MM.1S (cell line): ENCODE measurements at regions not wholly inside any gene's neighbourhood (a gene's known extent, or its start where the extent isn't known, plus 50 kb on each side); places are given as distances from the start of the nearest gene placed in this dataset.

Experiments used
- DNase-seq: peaks from one replicate; pipeline ENCODE4 v3.0.0-alpha.2; 2015
- H2AFZ ChIP-seq: fragments of 300-600 bp; sonication (generic); 2 replicates; pipeline ENCODE4 v1.6.0; 2016; ENCODE audit warnings: antibody characterized with exemption, low read length
- H3F3A ChIP-seq: fragments of 300-600 bp; sonication (generic); 2 replicates; pipeline ENCODE4 v1.6.1; 2016; ENCODE audit warnings: mild to moderate bottlenecking, antibody characterized with exemption, low read length, moderate library complexity, mixed read lengths; ENCODE audit not compliant: insufficient read depth
- H3K27ac ChIP-seq: fragments of 300-600 bp; sonication (generic); 2 replicates; pipeline ENCODE4 v1.5.1; 2016; ENCODE audit warnings: mild to moderate bottlenecking, low read length
- H3K27me3 ChIP-seq: fragments of 300-600 bp; sonication (generic); replicated peaks from 2 replicates; pipeline ENCODE4 v1.6.0; 2016; ENCODE audit warnings: low read length; ENCODE audit not compliant: insufficient read depth
- H3K36me3 ChIP-seq: fragments of 300-600 bp; sonication (generic); replicated peaks from 2 replicates; pipeline ENCODE4 v1.6.1; 2016; ENCODE audit warnings: mild to moderate bottlenecking, low read length, mixed read lengths; ENCODE audit not compliant: insufficient read depth
- H3K4me1 ChIP-seq: fragments of 300-600 bp; sonication (generic); 2 replicates; pipeline ENCODE4 v1.6.1; 2016; ENCODE audit warnings: low read length, mixed read lengths
- H3K4me2 ChIP-seq: fragments of 300-600 bp; sonication (generic); 2 replicates; pipeline ENCODE4 v1.6.0; 2016; ENCODE audit warnings: low read depth, low read length
- H3K4me3 ChIP-seq: fragments of 300-600 bp; sonication (generic); 2 replicates; pipeline ENCODE4 v1.5.1; 2016; ENCODE audit warnings: low read length, mixed read lengths
- H3K79me2 ChIP-seq: fragments of 300-600 bp; sonication (generic); 2 replicates; pipeline ENCODE4 v1.6.1; 2016; ENCODE audit warnings: mixed run types, low read length, mixed read lengths
- H3K9ac ChIP-seq: fragments of 300-600 bp; sonication (generic); 2 replicates; pipeline ENCODE4 v1.6.1; 2016; ENCODE audit warnings: low read length, mixed read lengths
- H3K9me2 ChIP-seq: fragments of 300-600 bp; sonication (generic); replicated peaks from 2 replicates; pipeline ENCODE4 v1.6.1; 2016; ENCODE audit warnings: mild to moderate bottlenecking, low read length, mixed read lengths; ENCODE audit not compliant: insufficient read depth
- H3K9me3 ChIP-seq: fragments of 300-600 bp; sonication (generic); replicated peaks from 2 replicates; pipeline ENCODE4 v1.6.1; 2016; ENCODE audit warnings: mild to moderate bottlenecking, low read length, mixed read lengths; ENCODE audit not compliant: insufficient read depth
- H4K20me1 ChIP-seq: fragments of 300-600 bp; sonication (generic); 2 replicates; pipeline ENCODE4 v1.6.1; 2016; ENCODE audit warnings: mild to moderate bottlenecking, low read length, moderate library complexity, mixed read lengths; ENCODE audit not compliant: insufficient read depth
- EZH2 ChIP-seq: fragments of 300-600 bp; sonication (generic); optimal IDR thresholded peaks from 2 replicates; pipeline ENCODE3; 2017; ENCODE audit warnings: low read depth, mild to moderate bottlenecking, antibody characterized with exemption, low read length, mixed read lengths
- EZH2phosphoT487 ChIP-seq: fragments of 300-600 bp; sonication (generic); IDR thresholded peaks from 2 replicates; pipeline ENCODE4 v1.6.1; 2018; ENCODE audit warnings: antibody characterized with exemption, low read length
- TF ChIP-seq, protein P1 (sequence below): fragments of 300-600 bp; sonication (generic); IDR thresholded peaks from 2 replicates; pipeline ENCODE4 v1.5.1; 2016; ENCODE audit warnings: antibody characterized with exemption, low read length, mixed read lengths

DNA sequence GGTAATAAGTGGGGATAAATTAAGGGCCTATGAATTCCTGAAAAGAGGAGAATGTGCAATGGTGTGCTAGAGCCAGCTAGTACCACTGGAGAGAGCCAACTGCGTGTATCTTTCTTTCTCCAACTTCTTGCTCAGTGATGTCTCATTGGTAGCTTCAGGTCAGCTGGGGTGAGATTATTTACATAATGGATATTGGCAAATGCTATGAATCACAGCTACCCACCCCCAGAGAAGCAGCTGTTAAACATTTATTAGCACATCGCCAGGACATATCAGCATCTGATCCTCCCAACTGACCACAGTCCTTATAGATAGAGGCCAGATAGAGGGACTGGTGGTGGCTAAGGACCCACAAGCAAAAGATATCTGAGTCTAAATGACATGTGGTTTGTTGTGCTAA lies 421.3 kb downstream of the ACTL7B start:
- TF ChIP-seq EZH2phosphoT487 (no peak), EZH2 (no peak)
- TF ChIP-seq, protein P1, sequence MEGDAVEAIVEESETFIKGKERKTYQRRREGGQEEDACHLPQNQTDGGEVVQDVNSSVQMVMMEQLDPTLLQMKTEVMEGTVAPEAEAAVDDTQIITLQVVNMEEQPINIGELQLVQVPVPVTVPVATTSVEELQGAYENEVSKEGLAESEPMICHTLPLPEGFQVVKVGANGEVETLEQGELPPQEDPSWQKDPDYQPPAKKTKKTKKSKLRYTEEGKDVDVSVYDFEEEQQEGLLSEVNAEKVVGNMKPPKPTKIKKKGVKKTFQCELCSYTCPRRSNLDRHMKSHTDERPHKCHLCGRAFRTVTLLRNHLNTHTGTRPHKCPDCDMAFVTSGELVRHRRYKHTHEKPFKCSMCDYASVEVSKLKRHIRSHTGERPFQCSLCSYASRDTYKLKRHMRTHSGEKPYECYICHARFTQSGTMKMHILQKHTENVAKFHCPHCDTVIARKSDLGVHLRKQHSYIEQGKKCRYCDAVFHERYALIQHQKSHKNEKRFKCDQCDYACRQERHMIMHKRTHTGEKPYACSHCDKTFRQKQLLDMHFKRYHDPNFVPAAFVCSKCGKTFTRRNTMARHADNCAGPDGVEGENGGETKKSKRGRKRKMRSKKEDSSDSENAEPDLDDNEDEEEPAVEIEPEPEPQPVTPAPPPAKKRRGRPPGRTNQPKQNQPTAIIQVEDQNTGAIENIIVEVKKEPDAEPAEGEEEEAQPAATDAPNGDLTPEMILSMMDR = no peak
- Histone ChIP-seq H3K4me1 (no peaks in the 10 kb centered on the region), H3F3A (no peaks in the 10 kb centered on the region), H3K9me2 (no peaks in the 10 kb centered on the region), H3K27me3 (no peaks in the 10 kb centered on the region), H3K9ac (no peak overlapping the region), H4K20me1 (no peaks in the 10 kb centered on the region), H2AFZ (no peak overlapping the region), H3K4me2 (no peak overlapping the region), H3K4me3 (no peak overlapping the region), H3K36me3 (no peaks in the 10 kb centered on the region), H3K27ac (no peak overlapping the region), H3K9me3 (no peaks in the 10 kb centered on the region), H3K79me2 (no peaks in the 10 kb centered on the region)
- DNase-seq = no peak

DNA sequence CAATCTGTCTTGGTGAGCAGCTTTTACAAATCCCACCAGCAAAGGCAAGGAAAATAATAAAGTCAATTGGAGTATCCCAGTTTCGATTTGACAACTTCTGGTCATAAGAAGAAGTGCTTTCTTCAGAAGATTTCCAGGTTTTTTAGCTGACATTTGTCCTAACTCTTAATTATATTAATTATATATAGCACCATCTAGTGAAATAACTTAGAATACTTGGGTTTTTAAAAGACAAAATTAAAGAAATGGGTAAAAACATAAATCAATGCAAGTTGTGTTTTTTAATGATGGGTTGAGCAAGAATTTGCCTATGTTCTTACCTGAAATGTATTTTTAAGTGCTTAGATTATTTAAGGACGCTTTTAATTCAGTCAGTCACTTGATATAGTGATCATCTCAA lies 421.8 kb downstream of the ACTL7B start:
- Histone ChIP-seq H3F3A (no peaks in the 10 kb centered on the region), H3K4me2 (no peak overlapping the region), H3K36me3 (no peaks in the 10 kb centered on the region), H4K20me1 (no peaks in the 10 kb centered on the region), H3K27ac (no peak overlapping the region), H3K79me2 (no peaks in the 10 kb centered on the region), H2AFZ (no peak overlapping the region), H3K4me3 (no peak overlapping the region), H3K27me3 (no peaks in the 10 kb centered on the region), H3K4me1 (no peaks in the 10 kb centered on the region), H3K9me3 (no peaks in the 10 kb centered on the region), H3K9me2 (no peaks in the 10 kb centered on the region), H3K9ac (no peak overlapping the region)
- no peak for DNase-seq
- TF ChIP-seq, protein P1 = no peak
- TF ChIP-seq EZH2phosphoT487 = no peak
- TF ChIP-seq EZH2 = no peak

DNA sequence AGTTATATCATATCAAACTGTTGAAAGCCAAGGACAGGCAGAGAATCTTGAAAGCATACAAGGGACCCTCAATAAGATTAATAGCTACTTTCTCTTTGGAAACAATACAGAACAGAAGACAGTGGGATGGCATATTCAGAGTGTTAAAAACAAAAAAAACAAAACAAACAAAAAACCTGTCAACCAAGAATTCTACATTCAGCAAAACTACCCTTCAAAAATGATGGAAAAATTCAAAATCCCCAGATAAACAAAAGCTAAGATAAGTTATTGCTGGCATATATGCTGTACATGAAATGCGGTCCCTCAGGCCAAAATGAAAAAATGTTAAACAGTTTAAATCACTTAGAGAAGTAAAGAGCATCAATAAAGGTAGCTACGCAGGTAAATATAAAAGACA lies 425.1 kb downstream of the ACTL7B start:
- Histone ChIP-seq H3K9ac (no peak overlapping the region), H3K4me3 (no peak overlapping the region), H3K36me3 (no peaks in the 10 kb centered on the region), H4K20me1 (no peaks in the 10 kb centered on the region), H3K4me2 (no peak overlapping the region), H2AFZ (no peak overlapping the region), H3K27me3 (no peaks in the 10 kb centered on the region), H3F3A (no peaks in the 10 kb centered on the region), H3K79me2 (no peaks in the 10 kb centered on the region), H3K4me1 (no peaks in the 10 kb centered on the region), H3K27ac (no peak overlapping the region), H3K9me3 (no peaks in the 10 kb centered on the region), H3K9me2 (no peaks in the 10 kb centered on the region)
- TF ChIP-seq EZH2 = no peak
- TF ChIP-seq, protein P1 = no peak
- no peak for TF ChIP-seq EZH2phosphoT487
- no peak for DNase-seq
